CD8-positive, alpha-beta memory T cell (primary cell): ENCODE measurements at regions not wholly inside any gene's neighbourhood (a gene's known extent, or its start where the extent isn't known, plus 50 kb on each side); places are given as distances from the start of the nearest gene placed in this dataset.
"Not testable (repeated sequence)": the region's sequence is repeated elsewhere in the genome, so short reads cannot be mapped to it uniquely, and the experiment has no call there.

ENCODE experiments used
- CTCF ChIA-PET: fragments of 350-600 bp; sonication (Branson Sonifier 250); formaldehyde crosslinking; loops from one replicate; lab custom pipeline; 2021; ENCODE audit warnings: antibody characterized with exemption; lab: Charles Lee
- POLR2A ChIA-PET: fragments of 350-600 bp; sonication (Branson Sonifier 250); formaldehyde crosslinking; loops from one replicate; lab custom pipeline; 2021; ENCODE audit warnings: antibody characterized with exemption; lab: Charles Lee
- DNase-seq, 5 donors: peaks; one replicate each; pipeline versions ENCODE4 v3.0.0 to v3.0.0-alpha.2; 2020 to 2022; ENCODE audit warnings: mixed read lengths in 1 of 5
- H3K27ac ChIP-seq: one replicate; pipeline ENCODE4 v1.7.0; 2013; ENCODE audit warnings: low read depth, mild to moderate bottlenecking, low read length, moderate library complexity
- H3K27me3 ChIP-seq: 2 replicates; pipeline ENCODE4 v1.7.0; 2013; ENCODE audit warnings: low read length, mild to moderate bottlenecking; ENCODE audit not compliant: insufficient read depth, poor library complexity, severe bottlenecking
- H3K36me3 ChIP-seq: 2 replicates; pipeline ENCODE4 v1.7.0; 2013; ENCODE audit warnings: mild to moderate bottlenecking, low read length, moderate library complexity; ENCODE audit not compliant: insufficient read depth
- H3K4me1 ChIP-seq: 2 replicates; pipeline ENCODE4 v1.7.0; 2013; ENCODE audit warnings: mild to moderate bottlenecking, low read length, moderate library complexity; ENCODE audit not compliant: insufficient read depth
- H3K4me3 ChIP-seq: 2 replicates; pipeline ENCODE4 v1.7.0; 2013; ENCODE audit warnings: mild to moderate bottlenecking, low read length
- H3K9me3 ChIP-seq: 2 replicates; pipeline ENCODE4 v1.7.0; 2013; ENCODE audit warnings: mild to moderate bottlenecking, low read length
- H3K27ac Mint-ChIP-seq, 8 donors: one replicate each; pipeline ENCODE4 v1.8.0; 2020 to 2021; ENCODE audit warnings: mixed read lengths in 8 of 8, mild to moderate bottlenecking in 6 of 8, inconsistent platforms in 3 of 8, moderate library complexity in 3 of 8
- H3K27me3 Mint-ChIP-seq, 2 donors: one replicate each; pipeline ENCODE4 v1.8.0; 2020 to 2021; ENCODE audit warnings: mixed read lengths in 2 of 2, mild to moderate bottlenecking in 1 of 2, moderate library complexity in 1 of 2
- H3K36me3 Mint-ChIP-seq, 3 donors: one replicate each; pipeline ENCODE4 v1.8.0; 2020 to 2021; ENCODE audit warnings: mixed read lengths in 3 of 3, inconsistent platforms in 1 of 3, mild to moderate bottlenecking in 1 of 3
- H3K4me1 Mint-ChIP-seq, 3 donors: one replicate each; pipeline ENCODE4 v1.8.0; 2020 to 2021; ENCODE audit warnings: mixed read lengths in 3 of 3, inconsistent platforms in 1 of 3, mild to moderate bottlenecking in 1 of 3
- H3K4me3 Mint-ChIP-seq, 7 donors: one replicate each; pipeline ENCODE4 v1.8.0; 2020 to 2021; ENCODE audit warnings: mixed read lengths in 7 of 7, mild to moderate bottlenecking in 6 of 7, moderate library complexity in 4 of 7, inconsistent platforms in 2 of 7
- H3K9me3 Mint-ChIP-seq, 5 donors: one replicate each; pipeline ENCODE4 v1.8.0; 2020 to 2022; ENCODE audit warnings: mixed read lengths in 5 of 5, mild to moderate bottlenecking in 3 of 5, moderate library complexity in 2 of 5, inconsistent platforms in 1 of 5

- H3K36me3 ChIP-seq = no peaks in the 10 kb centered on the region
- ChIA-PET CTCF (no interaction called here), POLR2A (no interaction called here)
- DNase-seq = no peak
- Mint-ChIP-seq H3K9me3 (peaks cover 0 to 1% (median 0%) of the 10 kb centered on the region in 5 donors), H3K27ac (no peak overlapping the region), H3K27me3 (no peaks in the 10 kb centered on the region), H3K4me1 (no peaks in the 10 kb centered on the region), H3K4me3 (no peak overlapping the region), H3K36me3 (no peaks in the 10 kb centered on the region)
- H3K4me3 ChIP-seq = no peak overlapping the region
- H3K9me3 ChIP-seq = no peaks in the 10 kb centered on the region
- no peaks in the 10 kb centered on the region for H3K4me1 ChIP-seq
- H3K27me3 ChIP-seq = no peaks in the 10 kb centered on the region
- H3K27ac ChIP-seq = no peak overlapping the region
These were observed 164.2 kb downstream of the PDGFRA start for GRCh38 chr4:54393243-54393642.

GRCh38 chr4:54395013-54395527, 166.0 kb downstream of the PDGFRA start:
- Mint-ChIP-seq H3K4me1 (no peaks in the 10 kb centered on the region), H3K4me3 (no peak overlapping the region), H3K9me3 (peaks cover 0 to 1% (median 0%) of the 10 kb centered on the region in 5 donors), H3K27me3 (no peaks in the 10 kb centered on the region), H3K36me3 (no peaks in the 10 kb centered on the region), H3K27ac (no peak overlapping the region)
- no peak overlapping the region for H3K27ac ChIP-seq
- H3K4me1 ChIP-seq = no peaks in the 10 kb centered on the region
- no peak for DNase-seq
- no peaks in the 10 kb centered on the region for H3K36me3 ChIP-seq
- no peaks in the 10 kb centered on the region for H3K9me3 ChIP-seq
- H3K27me3 ChIP-seq = no peaks in the 10 kb centered on the region
- H3K4me3 ChIP-seq = no peak overlapping the region
- ChIA-PET CTCF (no interaction called here), POLR2A (no interaction called here)

- Mint-ChIP-seq H3K27me3 (no peaks in the 10 kb centered on the region), H3K36me3 (no peaks in the 10 kb centered on the region), H3K4me3 (no peak overlapping the region), H3K27ac (no peak overlapping the region), H3K9me3 (no peaks in the 10 kb centered on the region), H3K4me1 (no peaks in the 10 kb centered on the region)
- H3K9me3 ChIP-seq = no peaks in the 10 kb centered on the region
- no peaks in the 10 kb centered on the region for H3K36me3 ChIP-seq
- DNase-seq = no peak
- no peaks in the 10 kb centered on the region for H3K4me1 ChIP-seq
- CTCF ChIA-PET = no interaction called here
- no peak overlapping the region for H3K27ac ChIP-seq
- no peak overlapping the region for H3K4me3 ChIP-seq
- POLR2A ChIA-PET = no interaction called here
- no peaks in the 10 kb centered on the region for H3K27me3 ChIP-seq
These were observed 171.1 kb downstream of the PDGFRA start for GRCh38 chr4:54400188-54400587.

- no peaks in the 10 kb centered on the region for H3K27me3 ChIP-seq
These were observed 171.7 kb downstream of the PDGFRA start for GRCh38 chr4:54400802-54401201.

GRCh38 chr4:54402880-54403480, 173.9 kb downstream of the PDGFRA start:
- Mint-ChIP-seq H3K36me3 (no peaks in the 10 kb centered on the region), H3K27ac (no peak overlapping the region), H3K27me3 (no peaks in the 10 kb centered on the region), H3K4me3 (no peak overlapping the region), H3K9me3 (no peaks in the 10 kb centered on the region), H3K4me1 (no peaks in the 10 kb centered on the region)
- ChIA-PET POLR2A (no interaction called here), CTCF (interaction anchor here (0.6 kb wide), 1 partner anchor 20 kb away, joined by 4 read pairs; no protein-coding TSS in a partner anchor)
- Histone ChIP-seq H3K27ac (no peak overlapping the region), H3K9me3 (no peaks in the 10 kb centered on the region), H3K36me3 (no peaks in the 10 kb centered on the region), H3K4me3 (no peak overlapping the region), H3K27me3 (no peaks in the 10 kb centered on the region), H3K4me1 (no peaks in the 10 kb centered on the region)
- no peak for DNase-seq

More at GRCh38 chr4:54400802-54401201, 171.7 kb downstream of the PDGFRA start:
- CTCF ChIA-PET = no interaction called here
- POLR2A ChIA-PET = no interaction called here
- no peak for DNase-seq
- H3K36me3 Mint-ChIP-seq = no peaks in the 10 kb centered on the region
- no peaks in the 10 kb centered on the region for H3K9me3 Mint-ChIP-seq
- Histone ChIP-seq H3K36me3 (no peaks in the 10 kb centered on the region), H3K27ac (no peak overlapping the region), H3K9me3 (no peaks in the 10 kb centered on the region), H3K4me3 (no peak overlapping the region), H3K4me1 (no peaks in the 10 kb centered on the region)
- H3K4me3 Mint-ChIP-seq = no peak overlapping the region
- H3K27ac Mint-ChIP-seq = peak overlapping the region in 1 of 8 donors; percentile 14
- H3K27me3 Mint-ChIP-seq = no peaks in the 10 kb centered on the region
- H3K4me1 Mint-ChIP-seq = no peaks in the 10 kb centered on the region

GRCh38 chr4:54403700-54404453, 174.8 kb downstream of the PDGFRA start:
- Mint-ChIP-seq H3K4me1 (no peaks in the 10 kb centered on the region), H3K27me3 (peaks cover 0 to 2% of the 10 kb centered on the region in 2 donors), H3K27ac (no peak overlapping the region), H3K4me3 (no peak overlapping the region), H3K36me3 (no peaks in the 10 kb centered on the region), H3K9me3 (no peaks in the 10 kb centered on the region)
- ChIA-PET POLR2A (no interaction called here), CTCF (no interaction called here)
- H3K36me3 ChIP-seq = no peaks in the 10 kb centered on the region
- no peak overlapping the region for H3K4me3 ChIP-seq
- H3K27ac ChIP-seq = no peak overlapping the region
- H3K27me3 ChIP-seq = no peaks in the 10 kb centered on the region
- no peaks in the 10 kb centered on the region for H3K9me3 ChIP-seq
- no peak for DNase-seq
- H3K4me1 ChIP-seq = no peaks in the 10 kb centered on the region

- H3K9me3 ChIP-seq, H3K4me3 ChIP-seq, H3K4me3 Mint-ChIP-seq, H3K4me1 Mint-ChIP-seq, H3K27me3 Mint-ChIP-seq, DNase-seq, H3K9me3 Mint-ChIP-seq, POLR2A ChIA-PET, H3K36me3 Mint-ChIP-seq, H3K36me3 ChIP-seq, CTCF ChIA-PET, H3K27ac ChIP-seq, H3K27me3 ChIP-seq, H3K4me1 ChIP-seq, H3K27ac Mint-ChIP-seq: not testable (repeated sequence)
These were observed 180.3 kb downstream of the PDGFRA start for GRCh38 chr4:54409270-54409817.

- Mint-ChIP-seq H3K4me3 (no peak overlapping the region), H3K27ac (no peak overlapping the region), H3K36me3 (no peaks in the 10 kb centered on the region), H3K4me1 (no peaks in the 10 kb centered on the region), H3K9me3 (peaks cover 0 to 10% (median 3%) of the 10 kb centered on the region in 5 donors), H3K27me3 (no peaks in the 10 kb centered on the region)
- no peak for DNase-seq
- H3K4me1 ChIP-seq = no peaks in the 10 kb centered on the region
- H3K4me3 ChIP-seq = no peak overlapping the region
- H3K36me3 ChIP-seq = no peaks in the 10 kb centered on the region
- H3K27ac ChIP-seq = no peak overlapping the region
- no peaks in the 10 kb centered on the region for H3K9me3 ChIP-seq
- CTCF ChIA-PET = no interaction called here
- H3K27me3 ChIP-seq = no peaks in the 10 kb centered on the region
- POLR2A ChIA-PET = no interaction called here
These were observed 185.5 kb downstream of the PDGFRA start for GRCh38 chr4:54414545-54414944.
